IMR-90 (cell line): ENCODE measurements at regions not wholly inside any gene's neighbourhood (a gene's known extent, or its start where the extent isn't known, plus 50 kb on each side); places are given as distances from the start of the nearest gene placed in this dataset.

ENCODE experiments used
- CEBPB ChIP-seq: IDR thresholded peaks from 2 replicates; pipeline ENCODE4 v1.6.1; 2012; ENCODE audit warnings: low read depth, low read length, improper control_type of control experiment
- CTCF ChIP-seq: conservative IDR thresholded peaks from 2 replicates; pipeline ENCODE4 v1.5.1; 2012; ENCODE audit warnings: mild to moderate bottlenecking, low read depth, low read length, improper control_type of control experiment
- MAZ ChIP-seq: IDR thresholded peaks from 2 replicates; pipeline ENCODE4 v1.6.1; 2012; ENCODE audit warnings: low read depth, mild to moderate bottlenecking, low read length, improper control_type of control experiment, moderate library complexity, borderline replicate concordance
- POLR2A ChIP-seq: IDR thresholded peaks from 2 replicates; pipeline ENCODE4 v1.6.1; 2012; ENCODE audit warnings: mild to moderate bottlenecking, low read depth, low read length
- RAD21 ChIP-seq: IDR thresholded peaks from 2 replicates; pipeline ENCODE4 v1.6.1; 2012; ENCODE audit warnings: low read length, improper control_type of control experiment
- SMC3 ChIP-seq: fragments of 150-350 bp; IDR thresholded peaks from 2 replicates; pipeline ENCODE4 v1.6.1; 2016; ENCODE audit warnings: low read depth, mild to moderate bottlenecking, antibody characterized with exemption, low read length, moderate library complexity
- USF2 ChIP-seq: fragments of 150-350 bp; IDR thresholded peaks from 2 replicates; pipeline ENCODE4 v1.6.1; 2017; ENCODE audit warnings: mild to moderate bottlenecking, antibody characterized with exemption, low read length, low read depth

DNA sequence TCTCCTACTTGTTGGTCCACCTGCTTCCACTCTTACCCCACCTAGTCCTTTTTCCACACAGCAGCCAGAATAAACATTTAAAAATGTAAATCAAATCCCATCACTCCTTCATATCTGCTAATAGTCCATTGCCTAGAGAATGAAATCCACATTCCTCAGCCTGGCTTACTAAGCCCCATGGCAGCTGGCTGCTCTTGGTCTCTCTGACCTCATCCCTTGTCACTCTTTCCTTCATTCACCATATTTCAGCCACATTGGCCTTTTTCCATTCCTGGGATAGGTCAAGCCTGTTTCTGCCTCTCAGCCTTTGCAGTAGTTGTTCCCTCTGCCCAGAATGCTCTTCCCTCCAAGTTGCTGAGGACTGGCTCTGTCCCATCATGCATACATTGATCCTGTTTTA lies 512.8 kb downstream of the INSC start:
- TF ChIP-seq CTCF (no peak), USF2 (no peak), POLR2A (no peak), MAZ (no peak), RAD21 (no peak), CEBPB (no peak; the same call in 1 of the 2 replicates), SMC3 (no peak)
